GM23248 (cell line): ENCODE measurements at regions not wholly inside any gene's neighbourhood (a gene's known extent, or its start where the extent isn't known, plus 50 kb on each side); places are given as distances from the start of the nearest gene placed in this dataset.
"Not testable (repeated sequence)": the region's sequence is repeated elsewhere in the genome, so short reads cannot be mapped to it uniquely, and the experiment has no call there.

ENCODE experiments used
- DNase-seq: peaks from one replicate; pipeline ENCODE4 v3.0.0-alpha.2; 2015
- H2AFZ ChIP-seq: fragments of 200-600 bp; sonication (generic); 2 replicates; pipeline ENCODE4 v1.6.1; 2016; ENCODE audit warnings: antibody characterized with exemption
- H3F3A ChIP-seq: fragments of 200-600 bp; sonication (generic); 2 replicates; pipeline ENCODE4 v1.6.1; 2016; ENCODE audit warnings: mild to moderate bottlenecking, antibody characterized with exemption, mixed run types; ENCODE audit not compliant: insufficient read depth
- H3K27ac ChIP-seq: fragments of 200-600 bp; sonication (generic); 2 replicates; pipeline ENCODE4 v1.5.1; 2016; ENCODE audit warnings: mild to moderate bottlenecking
- H3K27me3 ChIP-seq: fragments of 200-600 bp; sonication (generic); replicated peaks from 2 replicates; pipeline ENCODE4 v1.6.1; 2016; ENCODE audit warnings: mild to moderate bottlenecking; ENCODE audit not compliant: insufficient read depth
- H3K36me3 ChIP-seq: fragments of 200-600 bp; sonication (generic); 2 replicates; pipeline ENCODE4 v1.6.1; 2016; ENCODE audit warnings: low read depth, mild to moderate bottlenecking
- H3K4me1 ChIP-seq: fragments of 200-600 bp; sonication (generic); 2 replicates; pipeline ENCODE4 v1.6.1; 2016; ENCODE audit warnings: mild to moderate bottlenecking; ENCODE audit not compliant: insufficient read depth
- H3K4me2 ChIP-seq: fragments of 200-600 bp; sonication (generic); one replicate; pipeline ENCODE4 v1.6.1; 2016; ENCODE audit warnings: mild to moderate bottlenecking; ENCODE audit not compliant: unreplicated experiment
- H3K4me3 ChIP-seq: fragments of 200-600 bp; sonication (generic); 2 replicates; pipeline ENCODE4 v1.5.1; 2016; ENCODE audit warnings: mild to moderate bottlenecking
- H3K79me2 ChIP-seq: fragments of 200-600 bp; sonication (generic); 2 replicates; pipeline ENCODE4 v1.6.1; 2016; ENCODE audit warnings: mild to moderate bottlenecking; ENCODE audit not compliant: insufficient read depth
- H3K9ac ChIP-seq: fragments of 200-600 bp; sonication (generic); 2 replicates; pipeline ENCODE4 v1.6.1; 2016; ENCODE audit warnings: mild to moderate bottlenecking
- H3K9me2 ChIP-seq: fragments of 200-600 bp; sonication (generic); 2 replicates; pipeline ENCODE4 v1.6.1; 2016; ENCODE audit warnings: mixed run types, mild to moderate bottlenecking, moderate library complexity; ENCODE audit not compliant: insufficient read depth
- H3K9me3 ChIP-seq: fragments of 200-600 bp; sonication (generic); one replicate; pipeline ENCODE4 v1.6.1; 2017; ENCODE audit warnings: low read depth
- H4K20me1 ChIP-seq: fragments of 200-600 bp; sonication (generic); 2 replicates; pipeline ENCODE4 v1.6.0; 2016; ENCODE audit not compliant: insufficient read depth
- EZH2 ChIP-seq: fragments of 200-600 bp; sonication (generic); IDR thresholded peaks from 2 replicates; pipeline ENCODE4 v1.6.1; 2018; ENCODE audit warnings: antibody characterized with exemption, mild to moderate bottlenecking; ENCODE audit not compliant: insufficient read depth, poor library complexity, severe bottlenecking
- EZH2phosphoT487 ChIP-seq: fragments of 200-600 bp; sonication (generic); IDR thresholded peaks from 2 replicates; pipeline ENCODE4 v1.6.1; 2018; ENCODE audit warnings: antibody characterized with exemption, moderate library complexity, mild to moderate bottlenecking, low read depth; ENCODE audit not compliant: insufficient read depth
- WGBS, 2 experiments: methylation state at CpG; one replicate each; pipeline ENCODE4 v1.1.6; 2015 to 2017; ENCODE audit warnings: low lambda C conversion rate in 2 of 2, low coverage in 1 of 2; ENCODE audit errors: missing lambda C conversion rate in 2 of 2; 5-methylcytosine and 5-hydroxymethylcytosine counted together
- in situ Hi-C: fragments of 300-500 bp; cut with MboI; formaldehyde crosslinking; loops from 2 replicates; pipeline ENCODE4 v1.15.0; 2020

DNA sequence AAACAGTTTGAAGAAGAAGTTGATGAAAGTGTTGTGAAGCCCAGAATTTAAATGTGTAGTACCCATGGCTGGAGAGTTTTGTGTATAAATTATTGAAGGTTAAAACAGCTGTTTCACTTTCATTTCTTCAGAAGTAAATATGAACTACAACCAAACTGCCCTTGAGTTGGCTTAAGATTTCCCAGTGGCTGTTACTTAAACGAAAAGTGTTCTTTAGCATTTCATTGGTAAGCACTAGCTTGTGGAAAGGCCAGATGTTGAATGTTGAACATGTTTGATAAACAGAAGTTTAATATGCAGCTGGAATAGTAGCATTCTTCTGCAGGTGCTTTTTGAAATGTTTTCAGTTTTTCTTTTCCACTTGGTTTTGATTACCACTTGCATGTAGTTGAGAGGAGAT is 83.2 kb upstream of the TNRC6B start:
- peak; percentile 15 for DNase-seq
- Histone ChIP-seq H3K4me1 (no peaks in the 10 kb centered on the region), H3K4me3 (peak overlapping the region; percentile 6; the same call in 1 of the 2 replicates), H3K79me2 (0 out of 2 replicates have a peak, but pooled peaks cover 4% of the 10 kb centered on the region), H3K4me2 (peak overlapping the region; percentile 19), H3K9me2 (no peaks in the 10 kb centered on the region), H3F3A (no peaks in the 10 kb centered on the region), H3K27me3 (no peaks in the 10 kb centered on the region), H3K27ac (no peak overlapping the region), H3K9ac (no peak overlapping the region), H2AFZ (no peak overlapping the region), H4K20me1 (no peaks in the 10 kb centered on the region), H3K36me3 (no peaks in the 10 kb centered on the region), H3K9me3 (no peaks in the 10 kb centered on the region)
- TF ChIP-seq EZH2phosphoT487 (no peak), EZH2 (no peak)
- 5 to 11% methylated on average over 1 of the region's 1 CpG for WGBS, 2 experiments
- in situ Hi-C loops, result no loop called here

GRCh38 chr22:40099887-40100286 is 77.8 kb upstream of the TNRC6B start:
- H3K4me3 ChIP-seq, H3K27ac ChIP-seq, in situ Hi-C loops, H3F3A ChIP-seq, H3K9ac ChIP-seq, H4K20me1 ChIP-seq, H3K79me2 ChIP-seq, H3K4me2 ChIP-seq, H3K4me1 ChIP-seq, H3K9me3 ChIP-seq, H3K9me2 ChIP-seq, H3K36me3 ChIP-seq, H2AFZ ChIP-seq, H3K27me3 ChIP-seq, DNase-seq: not testable (repeated sequence)
- 91 to 93% methylated on average over 7 of the region's 7 CpGs for WGBS, 2 experiments

- WGBS, 2 experiments, result 97 to 99% methylated on average over 3 of the region's 3 CpGs
- DNase-seq, result no peak
- no peak overlapping the region for H3K4me3 ChIP-seq
- no peak overlapping the region for H3K4me2 ChIP-seq
- H3K9me2 ChIP-seq, result no peaks in the 10 kb centered on the region
- no peaks in the 10 kb centered on the region for H3K9me3 ChIP-seq
- H3K27me3 ChIP-seq, result no peaks in the 10 kb centered on the region
- TF ChIP-seq EZH2 (no peak), EZH2phosphoT487 (no peak)
- peaks cover 17% of the 10 kb centered on the region for H3K4me1 ChIP-seq
- no peak overlapping the region for H3K27ac ChIP-seq
- in situ Hi-C loops, result no loop called here
- H4K20me1 ChIP-seq, result no peaks in the 10 kb centered on the region
- no peak overlapping the region for H3K9ac ChIP-seq
- H3F3A ChIP-seq, result peaks cover 5% of the 10 kb centered on the region; the same call in 1 of the 2 replicates
- no peak overlapping the region for H2AFZ ChIP-seq
- H3K36me3 ChIP-seq, result no peaks in the 10 kb centered on the region
- peaks cover 34% of the 10 kb centered on the region for H3K79me2 ChIP-seq
Observed at GRCh38 chr22:40105755-40106154, 72.0 kb upstream of the TNRC6B start.

DNA sequence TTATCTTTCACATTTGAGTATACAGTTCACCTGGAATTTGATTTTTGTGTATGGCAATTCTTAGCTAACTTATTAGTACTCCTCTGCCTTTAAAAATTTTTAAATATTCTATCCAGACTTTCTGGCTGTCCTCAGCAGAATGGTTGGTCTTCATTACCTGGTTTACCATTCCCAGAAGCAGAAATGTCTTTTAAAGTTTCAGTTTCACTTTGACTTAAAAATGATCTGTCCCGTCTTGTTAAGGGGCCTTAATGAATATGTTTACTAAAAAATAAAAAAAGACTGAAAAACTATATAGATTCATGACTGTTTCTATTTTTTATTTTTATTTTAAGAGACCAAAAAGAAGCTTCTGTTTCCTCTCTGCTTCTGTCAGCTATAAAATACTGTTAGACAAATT is 70.5 kb upstream of the TNRC6B start:
- Histone ChIP-seq H4K20me1 (no peaks in the 10 kb centered on the region), H3K27me3 (no peaks in the 10 kb centered on the region), H3K79me2 (peaks cover 34% of the 10 kb centered on the region), H3K4me2 (peak overlapping the region; percentile 99), H3K9me2 (no peaks in the 10 kb centered on the region), H3K4me3 (peak overlapping the region; percentile 72), H3K4me1 (peaks cover 17% of the 10 kb centered on the region), H2AFZ (peak overlapping the region; percentile 83), H3K9me3 (no peaks in the 10 kb centered on the region), H3K36me3 (no peaks in the 10 kb centered on the region), H3F3A (peaks cover 5% of the 10 kb centered on the region; the same call in 1 of the 2 replicates), H3K27ac (peak overlapping the region; percentile 82), H3K9ac (peak overlapping the region; percentile 85)
- WGBS, 2 experiments, result 0% methylated on average over 1 of the region's 1 CpG
- in situ Hi-C loops, result no loop called here
- TF ChIP-seq EZH2phosphoT487 (no peak), EZH2 (no peak)
- peak; percentile 41 for DNase-seq

DNA sequence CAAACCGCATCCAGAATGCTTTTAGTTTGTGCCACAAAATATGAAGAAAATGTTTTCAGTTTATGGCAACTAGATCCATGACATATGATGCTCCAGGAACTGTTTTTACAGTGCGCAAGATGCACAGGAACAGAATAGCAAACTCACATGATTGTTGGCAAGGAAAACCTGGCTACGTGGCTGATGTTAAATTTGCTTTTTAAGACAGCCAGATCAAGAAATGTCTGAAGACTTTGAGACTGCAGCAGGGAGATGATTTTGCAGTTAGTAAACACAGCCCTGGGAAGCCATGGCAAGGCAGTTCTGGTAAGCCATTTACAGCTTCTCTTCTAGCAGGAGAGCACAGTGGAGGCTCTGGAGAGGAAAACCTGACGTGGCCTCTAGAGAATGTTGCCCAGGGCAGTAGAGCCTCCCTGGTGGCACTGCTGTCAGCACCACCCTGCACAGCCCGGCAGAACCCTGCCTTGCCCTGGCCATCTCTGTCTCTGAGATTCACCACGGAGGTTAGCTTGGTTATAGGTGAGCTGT is 69.8 kb upstream of the TNRC6B start:
- H2AFZ ChIP-seq, result peak overlapping the region; percentile 83
- peaks cover 34% of the 10 kb centered on the region for H3K79me2 ChIP-seq
- peak; percentile 90 for DNase-seq
- WGBS, 2 experiments, result 1% methylated on average over 6 of the region's 6 CpGs
- peak overlapping the region; percentile 82 for H3K27ac ChIP-seq
- H4K20me1 ChIP-seq, result no peaks in the 10 kb centered on the region
- TF ChIP-seq EZH2, result no peak
- no peak for TF ChIP-seq EZH2phosphoT487
- peaks cover 17% of the 10 kb centered on the region for H3K4me1 ChIP-seq
- H3F3A ChIP-seq, result peaks cover 5% of the 10 kb centered on the region; the same call in 1 of the 2 replicates
- in situ Hi-C loops, result no loop called here
- no peaks in the 10 kb centered on the region for H3K36me3 ChIP-seq
- peak overlapping the region; percentile 99 for H3K4me2 ChIP-seq
- peak overlapping the region; percentile 72 for H3K4me3 ChIP-seq
- H3K9me2 ChIP-seq, result no peaks in the 10 kb centered on the region
- H3K9me3 ChIP-seq, result no peaks in the 10 kb centered on the region
- H3K27me3 ChIP-seq, result no peaks in the 10 kb centered on the region
- H3K9ac ChIP-seq, result peak overlapping the region; percentile 85
